Prostate gland (tissue), 2 donors: ENCODE measurements at regions not wholly inside any gene's neighbourhood (a gene's known extent, or its start where the extent isn't known, plus 50 kb on each side); places are given as distances from the start of the nearest gene placed in this dataset.

Experiments used
- CTCF ChIP-seq, 4 experiments: fragments of 200-600 bp in 2 of 4; fragments of 450-650 bp in 2 of 4; sonication (generic) in 2 of 4; IDR thresholded peaks; 1 replicate in 3 of 4; 2 replicates in 1 of 4; pipeline ENCODE4 v1.5.1; 2016 to 2019; ENCODE audit warnings: antibody characterized with exemption in 4 of 4, mild to moderate bottlenecking in 2 of 4, moderate library complexity in 2 of 4
- POLR2A ChIP-seq: fragments of 450-650 bp; IDR thresholded peaks from one replicate; pipeline ENCODE4 v1.6.1; 2016; ENCODE audit warnings: antibody characterized with exemption, mild to moderate bottlenecking

- no peak for TF ChIP-seq CTCF (IDR thresholded peaks at IDR 0.05)
- no peak for TF ChIP-seq POLR2A
Observed at GRCh38 chr4:119971431-119972084, 95.1 kb downstream of the MAD2L1 start.
